ENCODE measurements at regions not wholly inside any gene's neighbourhood (a gene's known extent, or its start where the extent isn't known, plus 50 kb on each side); places are given as distances from the start of the nearest gene placed in this dataset.

- TF ChIP-seq FOXM1 (IDR thresholded peaks at IDR 0.05; ENCODE audit: borderline replicate concordance, low read depth): no peak
- TF ChIP-seq ZBTB7A (IDR thresholded peaks at IDR 0.05; ENCODE audit: low read depth): no peak
- no peak for TF ChIP-seq TCF12 (IDR thresholded peaks at IDR 0.05; ENCODE audit: low read depth)
- no peak for TF ChIP-seq TAF1 (IDR thresholded peaks at IDR 0.05; ENCODE audit: low read depth)
Observed at GRCh38 chr16:58792188-58792587, 58.1 kb upstream of the GOT2 start.
